Colonic mucosa (tissue), 4 donors: ENCODE measurements at regions not wholly inside any gene's neighbourhood (a gene's known extent, or its start where the extent isn't known, plus 50 kb on each side); places are given as distances from the start of the nearest gene placed in this dataset.

Experiments used
- DNase-seq: peaks from one replicate; pipeline ENCODE4 v3.0.0-alpha.2; 2020
- H3K27ac ChIP-seq: fragments of 200-600 bp; one replicate; pipeline ENCODE4 v1.8.0; 2021
- H3K27me3 ChIP-seq: fragments of 200-600 bp; one replicate; pipeline ENCODE4 v1.8.0; 2021
- H3K36me3 ChIP-seq: fragments of 200-600 bp; one replicate; pipeline ENCODE4 v1.8.0; 2021
- H3K4me1 ChIP-seq: fragments of 200-600 bp; one replicate; pipeline ENCODE4 v1.8.0; 2021; ENCODE audit warnings: mild to moderate bottlenecking
- H3K4me3 ChIP-seq: fragments of 200-600 bp; one replicate; pipeline ENCODE4 v1.8.0; 2021
- H3K9ac ChIP-seq, 2 donors: one replicate each; pipeline ENCODE4 v1.7.0; 2013; ENCODE audit warnings: control low read depth in 2 of 2, low read depth in 2 of 2, low read length in 2 of 2
- H3K9me3 ChIP-seq: fragments of 200-600 bp; one replicate; pipeline ENCODE4 v1.8.0; 2021
- CTCF ChIP-seq: fragments of 200-600 bp; IDR thresholded peaks from one replicate; pipeline ENCODE4 v1.8.0; 2022; ENCODE audit warnings: antibody characterized with exemption, mild to moderate bottlenecking
- intact Hi-C: fragments of 100-400 bp; cut with DNase I; formaldehyde crosslinking; loops from one replicate; pipeline ENCODE4 v1.14.1; 2022
- donor health status: healthy.
- donor health status: DM: no; HTN: no; CAD: no.
- donor health status: DM: no; HTN: no; CAD: no.

GRCh38 chr1:187952446-187952845 lies 1123.7 kb downstream of the PLA2G4A start:
- Histone ChIP-seq H3K9me3 (no peaks in the 10 kb centered on the region), H3K9ac (no peak overlapping the region), H3K27me3 (no peaks in the 10 kb centered on the region), H3K27ac (no peak overlapping the region), H3K36me3 (no peaks in the 10 kb centered on the region), H3K4me1 (no peaks in the 10 kb centered on the region), H3K4me3 (no peak overlapping the region)
- no peak for DNase-seq
- intact Hi-C loops, result no loop called here
- no peak for TF ChIP-seq CTCF

DNA sequence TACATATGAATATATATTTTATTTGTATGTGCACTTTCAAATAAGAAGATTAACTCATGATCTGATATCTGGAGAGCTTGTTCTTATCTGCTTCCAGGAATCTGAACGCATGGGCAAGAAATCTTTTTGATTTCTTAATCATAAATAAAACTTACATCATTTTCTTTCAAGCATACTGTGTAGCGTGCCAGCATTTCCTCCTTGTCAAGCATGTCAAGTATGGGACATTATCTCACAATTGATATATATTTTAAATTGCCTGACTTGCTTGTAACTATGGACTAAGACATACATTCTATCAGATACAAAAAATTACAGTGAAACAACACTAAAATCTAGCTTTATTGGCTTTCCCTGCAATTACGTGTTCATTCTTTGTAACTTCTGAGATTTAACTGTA lies 1128.2 kb downstream of the PLA2G4A start:
- Histone ChIP-seq H3K4me3 (no peak overlapping the region), H3K4me1 (no peaks in the 10 kb centered on the region), H3K27ac (no peak overlapping the region), H3K36me3 (no peaks in the 10 kb centered on the region), H3K9me3 (no peaks in the 10 kb centered on the region), H3K9ac (no peak overlapping the region), H3K27me3 (no peaks in the 10 kb centered on the region)
- no peak for DNase-seq
- TF ChIP-seq CTCF, result no peak
- intact Hi-C loops, result no loop called here

DNA sequence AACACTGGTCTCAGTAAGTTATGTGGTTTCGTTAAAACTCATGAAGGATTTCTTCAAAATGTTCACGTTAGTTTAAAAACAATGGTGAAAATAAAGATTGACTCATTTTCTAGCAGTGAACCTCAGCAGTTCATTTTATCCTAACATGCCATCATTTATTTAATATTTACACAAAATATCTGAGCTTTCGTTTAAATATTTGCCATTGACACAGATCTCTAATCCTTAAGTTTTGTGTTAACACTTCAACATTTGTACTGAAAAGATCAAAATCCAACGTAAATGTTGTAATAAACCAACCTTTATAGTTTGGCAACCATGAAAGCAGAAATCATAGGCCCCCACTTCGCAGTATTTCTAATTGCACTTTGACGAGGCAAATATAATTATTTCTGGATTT lies 1129.5 kb downstream of the PLA2G4A start:
- Histone ChIP-seq H3K36me3 (no peaks in the 10 kb centered on the region), H3K27ac (no peak overlapping the region), H3K4me1 (no peaks in the 10 kb centered on the region), H3K9ac (no peak overlapping the region), H3K9me3 (no peaks in the 10 kb centered on the region), H3K4me3 (no peak overlapping the region), H3K27me3 (no peaks in the 10 kb centered on the region)
- no peak for TF ChIP-seq CTCF
- intact Hi-C loops, result no loop called here
- no peak for DNase-seq

DNA sequence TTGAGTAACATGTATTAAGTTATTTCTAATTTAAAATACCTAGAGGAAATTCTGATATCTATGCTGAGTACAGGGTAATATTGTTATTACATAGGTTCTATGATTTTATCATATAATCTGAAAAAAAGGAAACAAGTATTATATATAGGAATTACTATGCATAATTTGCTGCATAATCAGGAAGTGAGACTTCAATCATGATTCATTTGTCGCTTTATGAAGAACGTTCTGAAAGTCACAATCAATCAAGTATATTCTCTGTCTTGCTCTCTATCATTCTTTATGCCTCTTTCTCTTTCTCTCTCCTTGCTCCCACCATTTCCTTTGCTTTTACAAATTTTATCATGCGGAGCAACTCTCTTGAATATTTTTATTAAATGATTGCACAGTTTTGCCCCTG lies 1130.3 kb downstream of the PLA2G4A start:
- H3K36me3 ChIP-seq, result no peaks in the 10 kb centered on the region
- H3K9ac ChIP-seq, result no peak overlapping the region
- no peaks in the 10 kb centered on the region for H3K4me1 ChIP-seq
- no peaks in the 10 kb centered on the region for H3K9me3 ChIP-seq
- H3K27ac ChIP-seq, result no peak overlapping the region
- intact Hi-C loops, result no loop called here
- no peak for TF ChIP-seq CTCF
- no peak for DNase-seq
- H3K4me3 ChIP-seq, result no peak overlapping the region
- no peaks in the 10 kb centered on the region for H3K27me3 ChIP-seq

- no peaks in the 10 kb centered on the region for H3K9me3 ChIP-seq
- intact Hi-C loops, result no loop called here
- H3K27ac ChIP-seq, result no peak overlapping the region
- H3K4me1 ChIP-seq, result no peaks in the 10 kb centered on the region
- H3K4me3 ChIP-seq, result no peak overlapping the region
- no peaks in the 10 kb centered on the region for H3K27me3 ChIP-seq
- no peak for DNase-seq
- no peak overlapping the region for H3K9ac ChIP-seq
- no peak for TF ChIP-seq CTCF
- no peaks in the 10 kb centered on the region for H3K36me3 ChIP-seq
Observed at GRCh38 chr1:187960125-187960638, 1131.4 kb downstream of the PLA2G4A start.

GRCh38 chr1:187961895-187962294 lies 1133.1 kb downstream of the PLA2G4A start:
- Histone ChIP-seq H3K27ac (no peak overlapping the region), H3K9ac (no peak overlapping the region), H3K9me3 (no peaks in the 10 kb centered on the region), H3K36me3 (no peaks in the 10 kb centered on the region), H3K27me3 (no peaks in the 10 kb centered on the region), H3K4me3 (no peak overlapping the region), H3K4me1 (no peaks in the 10 kb centered on the region)
- intact Hi-C loops, result no loop called here
- DNase-seq, result no peak
- TF ChIP-seq CTCF, result no peak
